DMS153 treated with DMSO at 0.1 percent for 48 hours (cell line): ENCODE measurements at regions not wholly inside any gene's neighbourhood (a gene's known extent, or its start where the extent isn't known, plus 50 kb on each side); places are given as distances from the start of the nearest gene placed in this dataset.
"Not testable (repeated sequence)": the region's sequence is repeated elsewhere in the genome, so short reads cannot be mapped to it uniquely, and the experiment has no call there.

ENCODE experiments used
- DNase-seq: peaks from one replicate; lab custom pipeline; 2025; ENCODE audit not compliant: unreplicated experiment; lab: John Stamatoyannopoulos, UW

- DNase-seq = no peak
These were observed 1369.1 kb downstream of the UQCRFS1 start for GRCh38 chr19:27843861-27844260.

GRCh38 chr19:27833031-27833430 lies 1379.9 kb downstream of the UQCRFS1 start:
- no peak for DNase-seq

DNA sequence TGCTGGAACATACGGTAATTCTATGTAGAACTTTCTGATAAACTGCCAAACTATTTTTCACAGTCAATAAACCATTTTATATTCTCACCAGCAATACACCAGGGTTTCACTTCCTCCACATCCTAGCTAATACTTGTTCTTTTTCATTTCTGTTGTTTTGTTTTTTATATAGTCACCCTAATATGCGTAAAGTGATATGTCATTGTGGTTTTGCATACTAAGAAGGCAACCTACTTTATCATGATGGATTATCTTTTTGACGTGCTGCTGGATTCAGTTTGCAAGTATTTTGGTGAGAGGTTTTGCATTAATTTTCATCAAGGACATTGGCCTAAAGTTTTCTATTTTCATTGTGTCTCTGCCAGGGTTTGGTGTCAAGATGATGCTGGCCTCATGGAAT lies 1384.1 kb downstream of the UQCRFS1 start:
- no peak for DNase-seq

- DNase-seq = no peak
These were observed 1388.8 kb downstream of the UQCRFS1 start for GRCh38 chr19:27824108-27824507.

GRCh38 chr19:27822336-27822735 lies 1390.6 kb downstream of the UQCRFS1 start:
- DNase-seq = no peak

GRCh38 chr19:27821418-27822018 lies 1391.4 kb downstream of the UQCRFS1 start:
- DNase-seq = no peak

DNA sequence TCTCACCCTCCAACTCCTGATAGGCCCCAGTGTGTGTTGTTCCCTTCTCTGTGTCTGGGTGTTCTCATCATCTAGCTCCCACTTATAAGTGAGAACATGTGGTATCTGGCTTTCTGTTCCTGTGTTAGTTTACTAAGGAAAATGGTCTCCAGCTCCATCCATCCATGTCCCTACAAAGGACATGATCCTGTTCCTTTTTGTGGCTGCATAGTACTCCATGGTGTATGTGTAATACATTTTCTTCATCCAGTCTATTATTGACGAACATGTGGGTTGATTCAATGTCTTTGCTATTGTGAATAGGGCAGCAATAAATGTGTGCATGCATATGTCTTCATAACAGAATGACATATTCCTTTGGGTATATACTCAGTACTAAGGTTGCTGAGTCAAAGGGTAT lies 1397.0 kb downstream of the UQCRFS1 start:
- DNase-seq = no peak

GRCh38 chr19:27814834-27815233 lies 1398.1 kb downstream of the UQCRFS1 start:
- not testable (repeated sequence) for DNase-seq

DNA sequence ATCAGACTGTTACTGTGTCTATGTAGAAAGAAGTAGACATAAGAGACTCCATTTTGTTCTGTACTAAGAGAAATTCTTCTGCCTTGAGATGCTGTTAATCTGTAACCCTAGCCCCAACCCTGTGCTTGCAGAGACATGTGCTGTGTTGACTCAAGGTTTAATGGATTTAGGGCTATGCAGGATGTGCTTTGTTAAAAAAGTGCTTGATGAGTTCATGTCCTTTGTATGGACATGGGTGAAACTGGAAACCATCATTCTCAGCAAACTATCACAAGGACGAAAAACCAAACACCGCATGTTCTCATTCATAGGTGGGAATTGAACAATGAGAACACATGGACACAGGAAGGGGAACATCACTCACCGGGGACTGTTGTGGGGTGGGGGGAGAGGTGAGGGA lies 1398.7 kb downstream of the UQCRFS1 start:
- DNase-seq = not testable (repeated sequence)

DNA sequence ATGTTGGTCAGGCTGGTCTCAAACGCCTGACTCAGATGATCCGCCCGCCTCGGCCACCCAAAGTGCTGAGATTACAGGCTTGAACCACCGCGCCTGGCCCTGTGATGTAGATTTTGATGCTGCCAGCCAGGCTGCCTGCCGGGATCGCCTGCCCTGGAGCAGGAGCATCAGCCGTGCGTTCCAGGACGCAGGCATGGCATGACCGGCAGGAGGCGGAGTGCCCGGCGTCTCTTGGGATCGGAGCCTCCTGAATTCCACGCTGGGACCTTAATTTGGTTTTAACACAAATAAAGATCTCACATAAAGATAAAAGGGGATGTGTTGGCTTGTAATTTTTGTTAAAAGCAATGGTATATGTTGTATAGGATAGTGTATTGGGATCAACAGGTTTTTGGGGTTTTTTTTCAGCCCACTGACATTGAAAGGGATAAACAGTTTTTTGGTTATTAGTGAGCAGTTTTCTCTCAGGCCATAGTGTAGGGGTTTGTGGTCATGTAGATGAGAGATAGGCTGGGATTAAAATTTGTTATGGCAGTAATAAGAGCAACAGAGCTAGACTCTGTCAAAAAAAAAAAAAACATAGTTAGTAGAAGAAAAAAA lies 1406.4 kb downstream of the UQCRFS1 start:
- DNase-seq = no peak

DNA sequence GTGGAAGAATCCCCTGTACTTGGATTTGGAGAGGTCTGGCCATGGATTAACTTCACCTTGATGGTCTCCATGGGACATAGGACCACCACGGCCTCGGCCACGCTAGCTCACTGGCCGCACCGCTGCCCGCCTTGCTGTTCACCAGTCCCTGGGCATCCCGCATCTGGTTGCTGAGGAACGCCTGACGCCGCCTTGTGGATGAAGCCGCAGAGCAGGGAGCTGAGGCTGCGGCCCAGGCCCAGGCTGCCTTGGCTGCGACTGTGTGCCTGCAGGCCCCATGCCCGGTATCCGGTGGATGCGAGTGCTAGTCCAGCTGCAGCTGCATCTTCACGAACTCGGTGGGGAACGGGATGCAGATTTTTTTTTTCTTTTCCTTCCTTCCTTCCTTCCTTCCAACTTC lies 1407.1 kb downstream of the UQCRFS1 start:
- DNase-seq = no peak

- DNase-seq = not testable (repeated sequence)
These were observed 1410.7 kb downstream of the UQCRFS1 start for GRCh38 chr19:27802293-27802692.

DNA sequence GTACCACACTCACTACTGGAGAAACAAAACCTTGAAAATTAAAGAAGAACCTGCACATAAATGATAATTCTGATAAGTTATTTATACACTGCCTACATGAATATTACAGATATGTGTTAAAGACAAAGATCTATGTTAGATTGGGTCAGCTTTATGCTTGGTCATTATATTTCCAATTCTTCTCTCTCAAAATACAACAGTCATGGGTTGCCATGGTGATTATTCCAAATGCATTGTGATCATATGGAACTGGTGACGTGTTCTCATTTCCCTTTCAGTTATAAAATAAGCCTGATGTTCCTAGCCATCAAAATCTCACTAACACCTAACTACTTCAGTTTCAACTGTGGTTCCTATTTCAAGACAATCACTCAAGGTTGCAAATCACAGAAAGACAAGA lies 1416.4 kb downstream of the UQCRFS1 start:
- DNase-seq = no peak

- DNase-seq = no peak
These were observed 1416.9 kb downstream of the UQCRFS1 start for GRCh38 chr19:27796073-27796472.

DNA sequence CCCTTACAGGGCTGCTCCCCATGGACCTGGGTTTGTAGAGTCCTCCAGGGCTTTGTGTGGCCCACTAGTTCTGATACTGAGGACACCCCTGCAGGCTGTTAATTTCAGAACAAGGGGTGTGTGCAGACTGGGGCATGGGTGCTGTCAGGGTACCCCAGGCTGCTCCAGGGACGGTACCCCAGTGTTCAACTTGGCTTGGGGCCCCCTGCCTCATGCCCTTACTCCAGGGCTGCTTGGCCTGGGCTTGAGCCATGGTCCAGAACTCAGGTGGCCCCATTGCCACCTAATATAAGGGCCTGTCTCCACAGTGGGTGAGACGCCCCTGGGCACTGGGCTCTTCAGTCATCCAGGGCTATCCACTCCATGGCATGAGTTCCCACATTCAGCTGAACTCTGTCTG lies 1417.6 kb downstream of the UQCRFS1 start:
- DNase-seq = no peak

- no peak for DNase-seq
These were observed 1418.4 kb downstream of the UQCRFS1 start for GRCh38 chr19:27794494-27795042.

- DNase-seq = peak; percentile 95
These were observed 1419.1 kb downstream of the UQCRFS1 start for GRCh38 chr19:27793644-27794493.

- peak; percentile 95 for DNase-seq
These were observed 1419.8 kb downstream of the UQCRFS1 start for GRCh38 chr19:27793128-27793643.

DNA sequence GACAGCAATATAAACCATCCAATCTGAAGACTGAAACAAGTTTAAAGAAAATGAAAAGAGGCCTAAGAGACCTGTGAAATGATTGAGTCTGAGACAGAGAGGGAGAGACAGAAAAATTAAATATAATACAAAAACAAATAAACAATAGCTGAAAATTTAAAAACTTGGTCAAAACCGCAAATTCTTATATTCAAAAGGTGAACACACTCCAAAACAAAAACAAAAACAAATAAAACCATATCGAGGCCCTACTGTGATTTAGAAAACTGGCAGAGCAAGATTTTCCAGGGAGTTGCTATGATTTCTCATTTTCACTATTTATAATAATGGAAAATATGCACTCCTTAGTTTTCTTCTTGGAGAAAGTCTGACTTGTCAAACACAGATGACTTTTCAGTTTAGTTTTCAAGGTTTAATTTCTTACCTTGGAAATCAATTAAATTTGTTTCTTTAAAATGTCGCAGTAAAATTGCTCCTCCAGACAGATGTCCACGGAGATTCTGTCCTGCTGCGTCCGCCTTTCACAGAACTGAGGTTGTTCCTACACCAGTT lies 1420.3 kb downstream of the UQCRFS1 start:
- no peak for DNase-seq

DNA sequence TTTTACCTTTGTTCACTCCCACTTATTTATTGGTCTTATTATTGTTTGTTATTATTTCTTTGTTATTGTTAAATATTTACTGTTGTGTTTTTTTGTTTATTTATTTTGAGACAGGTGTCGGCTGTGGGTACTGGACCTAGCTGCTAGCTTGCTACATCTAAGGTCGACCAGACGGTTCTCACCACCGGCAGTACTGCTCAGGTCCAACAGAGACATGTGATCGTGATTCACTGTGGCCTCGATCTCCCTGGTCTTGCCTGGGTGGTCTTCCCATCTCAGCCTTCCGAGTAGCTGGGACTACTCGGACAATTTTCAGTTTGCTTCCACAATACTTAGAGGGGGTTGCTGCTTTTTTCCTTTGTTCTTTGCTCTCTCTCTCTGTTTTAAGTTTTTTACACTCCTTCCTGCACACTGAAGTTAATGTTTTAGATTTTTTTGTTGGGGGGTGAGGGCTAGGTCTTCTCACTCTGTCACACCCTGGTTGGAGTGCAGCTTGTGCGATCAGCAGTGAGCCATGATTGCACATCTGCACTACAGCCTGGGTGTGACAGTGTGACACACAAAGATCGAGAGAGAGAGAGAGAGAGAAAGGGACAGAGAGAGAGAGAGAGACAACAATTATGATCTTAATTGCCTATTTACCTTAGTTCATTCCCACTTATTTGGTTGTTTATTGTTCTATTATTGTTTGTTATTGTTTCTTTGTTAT lies 1432.4 kb downstream of the UQCRFS1 start:
- DNase-seq = no peak

- no peak for DNase-seq
These were observed 1433.0 kb downstream of the UQCRFS1 start for GRCh38 chr19:27779954-27780353.
